ENCODE measurements at regions not wholly inside any gene's neighbourhood (a gene's known extent, or its start where the extent isn't known, plus 50 kb on each side); places are given as distances from the start of the nearest gene placed in this dataset.

DNA sequence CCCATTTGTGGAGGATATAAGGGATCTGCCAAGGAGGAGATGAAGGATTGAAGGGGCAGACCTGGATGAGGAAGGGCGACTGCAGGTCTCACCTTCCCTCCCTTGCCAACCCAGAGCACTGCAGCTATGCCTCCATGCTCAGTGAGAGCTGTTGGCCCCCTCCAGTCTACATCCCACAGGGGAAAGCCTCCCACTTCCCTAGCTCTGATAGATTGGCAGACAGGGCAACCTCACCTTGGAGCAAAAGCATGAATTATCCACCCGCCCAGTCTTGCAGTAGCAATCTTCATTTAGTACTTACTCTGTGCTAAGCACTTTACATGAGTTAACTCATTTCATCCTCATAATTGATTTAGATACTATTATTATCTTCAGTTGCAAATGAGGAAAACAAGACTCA lies 70.4 kb upstream of the SMNDC1 start:
- DNase-seq, result no peak

DNA sequence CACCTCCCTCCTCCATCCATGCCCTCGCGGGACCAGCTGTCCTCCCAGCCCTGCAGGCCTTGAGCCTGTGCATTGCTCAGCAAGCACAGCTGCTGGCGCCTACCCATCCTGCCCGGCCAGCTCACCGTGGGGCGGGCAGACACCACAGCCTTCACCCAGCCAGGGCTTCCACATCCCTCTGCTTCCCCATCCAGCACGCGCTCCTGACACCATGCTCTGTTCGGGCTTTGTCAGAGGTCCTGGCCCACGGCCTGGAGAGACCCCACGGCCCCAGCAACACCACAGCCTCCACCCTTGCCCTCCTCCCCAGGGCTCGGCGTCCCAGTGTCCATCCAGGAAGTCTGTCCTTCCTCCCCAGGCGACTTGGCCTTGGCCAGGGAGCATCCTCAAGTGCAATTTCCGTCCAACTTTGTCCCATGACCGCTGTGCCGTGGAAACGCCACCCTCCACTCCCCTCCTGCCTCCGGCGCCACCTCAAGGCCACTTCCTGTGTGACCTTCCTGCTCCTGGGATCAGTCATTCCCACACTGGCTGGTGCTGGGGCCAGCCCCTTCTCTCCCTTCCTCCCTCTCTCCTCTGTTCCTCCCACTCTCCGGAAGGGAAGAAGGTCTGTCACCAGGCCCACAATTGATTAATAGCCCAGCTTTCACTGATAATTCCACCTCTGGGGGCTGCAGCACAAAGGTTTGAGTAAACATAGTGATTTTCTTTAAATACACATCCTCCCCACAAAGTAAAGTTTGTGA lies 71.5 kb upstream of the SMNDC1 start:
- no peak for DNase-seq

DNA sequence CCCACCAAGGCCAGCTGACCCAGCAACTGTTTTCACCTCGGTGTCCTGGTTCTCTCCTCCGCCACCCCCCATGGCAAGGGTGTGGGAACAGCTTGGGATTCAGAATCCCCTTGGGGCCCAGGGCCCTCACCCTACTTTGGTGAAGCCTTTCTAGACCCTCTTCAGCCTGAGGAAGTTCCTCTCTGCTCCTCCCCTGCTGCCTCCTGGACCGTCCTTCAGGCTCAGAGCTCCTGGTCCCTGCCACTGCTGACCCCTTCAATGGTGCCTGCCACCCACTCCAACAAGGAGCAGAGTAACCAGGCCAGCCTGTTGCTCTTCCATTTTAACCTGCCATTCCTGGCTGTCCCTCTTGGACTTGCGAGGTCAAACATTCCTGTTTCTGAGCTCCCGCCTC lies 72.0 kb upstream of the SMNDC1 start:
- no peak for DNase-seq

DNA sequence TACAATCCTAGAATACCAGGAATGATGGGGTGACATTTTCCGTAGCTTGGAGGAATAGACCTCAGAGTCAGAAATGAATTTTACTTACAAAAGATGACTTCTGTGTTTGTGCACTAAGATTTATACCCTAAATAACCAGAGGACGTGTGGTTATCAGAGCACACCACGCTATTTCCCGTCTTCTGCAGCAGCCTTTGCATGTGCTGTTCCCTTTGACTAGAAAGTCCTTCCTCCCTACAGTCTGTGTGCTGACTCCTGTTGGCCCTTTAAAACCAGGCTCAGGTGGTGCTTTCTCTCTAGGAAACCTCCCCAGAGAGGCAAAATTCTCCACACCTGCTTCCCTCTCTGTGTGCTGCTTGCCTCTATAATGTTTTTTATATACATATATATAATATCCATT lies 73.3 kb upstream of the SMNDC1 start:
- no peak for DNase-seq

- DNase-seq, result no peak
These were observed 73.9 kb upstream of the SMNDC1 start for GRCh38 chr10:110378533-110379108.

DNA sequence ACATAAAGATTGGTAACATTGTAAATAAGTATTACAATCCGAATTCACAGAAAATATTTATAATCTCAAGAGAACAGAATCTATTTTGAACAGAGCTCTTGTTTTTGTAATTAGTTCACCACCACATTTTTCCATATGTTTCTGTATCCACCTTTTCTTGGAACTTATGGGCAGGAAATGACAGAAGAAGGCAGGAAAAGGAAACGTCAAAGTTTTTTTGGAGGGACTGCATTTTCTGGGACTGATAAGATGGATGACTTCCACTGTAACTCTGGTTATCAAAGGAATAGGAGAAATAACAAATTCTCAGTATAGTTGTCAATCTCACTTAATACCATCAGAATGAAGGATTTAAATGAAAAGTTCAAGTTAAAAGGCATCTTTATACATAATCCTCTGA lies 75.1 kb upstream of the SMNDC1 start:
- no peak for DNase-seq

- DNase-seq, result no peak
These were observed 75.6 kb upstream of the SMNDC1 start for GRCh38 chr10:110380293-110380692.

DNA sequence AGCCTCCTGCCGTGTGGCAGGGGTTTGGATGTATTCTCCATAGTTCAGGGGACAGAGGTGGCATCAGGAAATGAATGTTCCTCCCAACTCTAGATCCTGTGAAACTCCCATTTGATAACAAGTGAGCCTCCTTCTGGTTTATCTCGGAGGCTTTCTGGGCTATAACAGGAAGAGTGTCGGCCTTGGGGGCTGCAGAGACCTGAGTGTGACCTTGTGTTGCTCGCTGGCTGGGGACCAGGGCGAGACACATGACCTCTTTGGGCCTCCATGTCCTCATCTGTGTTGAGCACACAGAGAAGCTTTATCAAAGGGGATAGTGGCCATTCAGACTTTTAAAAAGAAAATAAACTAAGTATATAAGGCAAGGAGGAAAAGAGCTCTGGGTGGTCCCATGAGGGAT lies 78.0 kb upstream of the SMNDC1 start:
- no peak for DNase-seq

- no peak for DNase-seq
These were observed 82.9 kb upstream of the SMNDC1 start for GRCh38 chr10:110387617-110387982.

GRCh38 chr10:110387983-110388686 lies 83.4 kb upstream of the SMNDC1 start:
- DNase-seq, result no peak

GRCh38 chr10:110388687-110389052 lies 84.0 kb upstream of the SMNDC1 start:
- no peak for DNase-seq

- no peak for DNase-seq
These were observed 84.5 kb upstream of the SMNDC1 start for GRCh38 chr10:110389255-110389654.

- DNase-seq, result no peak
These were observed 86.8 kb upstream of the SMNDC1 start for GRCh38 chr10:110391541-110391940.

- no peak for DNase-seq
These were observed 87.4 kb upstream of the SMNDC1 start for GRCh38 chr10:110392121-110392520.

DNA sequence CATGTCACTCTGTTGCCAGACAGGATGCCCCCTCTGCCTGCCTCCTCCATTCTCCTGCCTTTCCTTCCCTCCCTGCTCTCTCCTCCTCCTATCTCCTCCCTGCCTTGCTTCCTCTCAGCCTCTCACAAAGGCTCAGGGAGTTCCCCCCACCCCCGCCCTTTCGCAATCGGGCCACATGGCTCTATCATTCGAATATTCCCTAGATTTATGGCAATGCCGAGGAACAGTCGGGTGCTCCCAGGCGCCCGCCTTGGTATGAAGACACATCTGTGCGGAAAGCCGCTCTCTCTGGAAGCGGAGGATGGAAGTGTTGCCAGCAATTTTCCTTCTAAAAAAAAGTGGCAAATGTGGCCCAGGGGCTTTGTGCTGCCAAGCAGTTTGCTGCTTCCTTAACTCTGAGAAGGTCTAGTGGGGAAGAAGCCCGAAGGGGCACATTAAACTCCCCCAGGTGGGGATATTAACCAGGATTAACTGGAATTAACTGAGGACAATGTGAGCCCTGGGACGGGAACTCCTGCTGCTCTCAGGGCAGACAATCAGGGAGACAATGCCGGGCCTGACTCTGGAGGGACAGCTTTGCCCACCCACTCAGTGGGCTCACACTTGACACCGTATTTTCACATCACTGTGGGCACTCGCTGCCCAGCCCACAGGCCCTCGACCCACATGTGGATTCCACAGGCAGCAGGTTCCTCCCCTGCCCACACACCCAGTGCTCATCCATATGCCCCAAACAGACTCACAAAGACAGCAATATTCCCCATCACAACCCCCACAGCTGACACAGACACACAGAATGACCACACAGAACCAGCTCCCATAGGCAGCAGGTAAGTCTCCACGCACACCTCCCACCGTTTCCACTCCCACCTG lies 88.4 kb upstream of the SMNDC1 start:
- no peak for DNase-seq

DNA sequence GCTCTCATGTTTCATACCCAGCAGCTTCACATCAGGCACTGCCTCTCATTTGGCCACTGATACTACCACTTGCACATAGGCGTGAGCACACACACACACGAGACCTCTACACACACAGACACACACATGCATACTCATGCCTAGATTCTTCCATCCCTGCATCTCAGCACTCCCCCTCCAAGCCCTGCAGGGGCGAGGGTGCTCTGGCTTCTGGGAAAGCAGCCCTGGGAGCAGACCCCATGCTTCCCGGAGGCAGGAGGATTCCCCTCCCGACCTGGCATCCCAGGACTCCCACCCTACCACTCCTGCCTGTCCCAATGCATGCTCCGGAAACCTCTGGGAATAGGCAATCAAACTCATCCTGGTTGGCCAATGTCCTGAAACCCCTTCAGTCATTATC lies 89.1 kb upstream of the SMNDC1 start:
- no peak for DNase-seq

- DNase-seq, result no peak
These were observed 89.6 kb upstream of the SMNDC1 start for GRCh38 chr10:110394296-110394695.

GRCh38 chr10:110394898-110395297 lies 90.2 kb upstream of the SMNDC1 start:
- no peak for DNase-seq

GRCh38 chr10:110395350-110396283 lies 90.9 kb upstream of the SMNDC1 start:
- no peak for DNase-seq

DNA sequence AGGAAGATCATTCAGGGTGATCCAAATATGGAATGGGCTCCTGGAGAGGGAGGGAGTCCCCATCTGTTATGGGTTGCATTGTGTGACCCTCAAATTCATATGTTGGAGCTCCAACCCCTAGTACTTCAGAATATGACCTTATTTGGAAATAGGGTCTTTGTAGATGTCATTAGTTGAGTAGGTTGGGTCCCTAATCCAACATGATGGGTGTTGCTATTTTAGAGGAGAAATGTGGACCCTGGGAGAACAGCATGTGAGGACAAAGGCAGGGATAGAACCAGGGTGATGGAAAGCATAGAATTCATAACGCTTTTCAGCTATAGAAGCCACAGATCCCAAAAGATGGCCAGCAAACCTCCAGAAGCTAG lies 91.5 kb upstream of the SMNDC1 start:
- no peak for DNase-seq

GRCh38 chr10:110397856-110398255 lies 93.1 kb upstream of the SMNDC1 start:
- no peak for DNase-seq

DNA sequence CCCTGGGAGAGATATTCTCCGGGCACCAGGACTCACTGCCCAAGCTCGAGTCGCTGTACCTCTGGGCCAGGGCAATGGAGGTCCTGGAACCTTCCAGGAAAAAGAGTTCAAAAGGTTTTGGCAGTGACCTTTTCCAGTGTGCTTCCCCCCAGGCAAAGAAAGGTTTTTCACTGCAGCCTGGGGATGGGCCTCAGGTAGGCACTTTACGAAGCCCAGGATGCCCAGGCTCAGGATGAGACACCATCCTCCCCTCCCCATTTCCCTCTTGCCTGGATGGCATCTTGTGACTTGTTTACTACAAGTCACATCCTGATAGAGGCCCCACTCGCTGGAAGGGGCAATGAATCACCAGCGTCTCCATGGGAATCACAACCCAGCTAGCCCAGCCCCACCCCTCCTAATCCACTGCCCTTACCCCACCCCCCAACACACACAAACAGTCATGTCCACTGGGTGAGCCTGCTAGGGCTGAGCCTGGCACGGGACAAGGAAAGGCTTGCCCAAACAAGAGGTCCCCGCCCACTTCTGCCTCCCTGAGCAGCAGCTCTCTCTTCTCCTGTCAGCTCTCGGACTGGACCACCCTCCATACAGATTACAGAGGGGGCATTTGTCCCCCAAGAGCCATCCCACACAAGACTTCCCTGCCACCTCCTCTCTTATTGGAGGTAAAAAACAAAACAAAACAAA lies 93.8 kb upstream of the SMNDC1 start:
- no peak for DNase-seq

Data from NCI-H2029 treated with DMSO at 0.1 percent for 48 hours (cell line).